GM12878 (cell line): ENCODE measurements at regions not wholly inside any gene's neighbourhood (a gene's known extent, or its start where the extent isn't known, plus 50 kb on each side); places are given as distances from the start of the nearest gene placed in this dataset.

ENCODE experiments used
- CEBPB ChIP-seq, 2 experiments: fragments of 150-350 bp in 1 of 2; IDR thresholded peaks; 2 replicates each; pipeline ENCODE4 v1.6.1; 2012 to 2014; ENCODE audit warnings: low read depth in 2 of 2, low read length in 2 of 2, borderline replicate concordance in 1 of 2, inconsistent platforms in 1 of 2
- CTCF ChIP-seq, 3 experiments: IDR thresholded peaks in 2 of 3; conservative IDR thresholded peaks in 1 of 3; 2 replicates each; pipeline ENCODE4 v1.5.1; 2011; ENCODE audit warnings: low read depth in 3 of 3, low read length in 3 of 3, mild to moderate bottlenecking in 3 of 3, control low read depth in 2 of 3, moderate library complexity in 2 of 3, inconsistent platforms in 1 of 3, mixed read lengths in 1 of 3; ENCODE audit not compliant: control insufficient read depth in 2 of 3, insufficient read depth in 1 of 3; ENCODE audit errors: extremely low read depth in 1 of 3
- ETV6 ChIP-seq, 2 experiments: fragments of 450-650 bp in 1 of 2; IDR thresholded peaks in 1 of 2; conservative IDR thresholded peaks in 1 of 2; 2 replicates each; pipeline ENCODE4 v1.6.1; 2014; ENCODE audit warnings: antibody characterized with exemption in 1 of 2, borderline replicate concordance in 1 of 2, low read depth in 1 of 2, mild to moderate bottlenecking in 1 of 2, moderate library complexity in 1 of 2
- POLR2A ChIP-seq: IDR thresholded peaks from 2 replicates; pipeline ENCODE4 v1.6.1; 2011; ENCODE audit warnings: low read depth, mild to moderate bottlenecking, low read length
- RCOR1 ChIP-seq: conservative IDR thresholded peaks from 2 replicates; pipeline ENCODE4 v1.6.1; 2012; ENCODE audit warnings: low read depth, low read length, improper control_type of control experiment
- TAF1 ChIP-seq: IDR thresholded peaks from 2 replicates; pipeline ENCODE4 v1.6.1; 2011; ENCODE audit warnings: mild to moderate bottlenecking, low read depth, low read length, borderline replicate concordance
- ZNF384 ChIP-seq: IDR thresholded peaks from 2 replicates; pipeline ENCODE4 v1.6.1; 2012; ENCODE audit warnings: low read depth, mild to moderate bottlenecking, low read length, improper control_type of control experiment, borderline replicate concordance

- TF ChIP-seq CTCF (IDR thresholded peaks at IDR 0.05 in 2 of 3, conservative IDR thresholded peaks at IDR 0.05 in 1 of 3; ENCODE audit: control insufficient read depth in 2 of 3, extremely low read depth in 1 of 3, insufficient read depth in 1 of 3, low read depth in 3 of 3, low read length in 3 of 3) (no peak), ZNF384 (no peak), CEBPB (IDR thresholded peaks at IDR 0.05; ENCODE audit: borderline replicate concordance in 1 of 2, low read depth in 2 of 2, low read length in 2 of 2) (no peak), TAF1 (no peak), POLR2A (no peak), ETV6 (conservative IDR thresholded peaks at IDR 0.05 in 1 of 2, IDR thresholded peaks at IDR 0.05 in 1 of 2; ENCODE audit: borderline replicate concordance in 1 of 2, low read depth in 1 of 2) (no peak), RCOR1 (no peak)
Measured at GRCh38 chr4:133402616-133403015, 253.5 kb downstream of the PCDH10 start.
